IMR-90 (cell line): ENCODE measurements at regions not wholly inside any gene's neighbourhood (a gene's known extent, or its start where the extent isn't known, plus 50 kb on each side); places are given as distances from the start of the nearest gene placed in this dataset.

ENCODE experiments used
- ATAC-seq: fragments of 200-7000 bp; cut with Tn5 transposase; 2 replicates; pipeline ENCODE4 v1.9.1; 2020; ENCODE audit warnings: low read depth, mild to moderate bottlenecking, moderate library complexity
- BruUV-seq: library from RNA; stranded (reverse); fragments of 400-500 nt; replicated peaks from 2 replicates; lab custom pipeline; 2021; lab: Mats Ljungman, UMichigan
- CTCF ChIA-PET: fragments of 300-600 bp; formaldehyde crosslinking; extraction: SDS; loops from one replicate; lab custom pipeline; 2021; ENCODE audit warnings: antibody characterized with exemption; lab: Yijun Ruan, JAX
- POLR2A ChIA-PET: fragments of 300-600 bp; sonication (Branson Sonifier 250); formaldehyde crosslinking; loops from one replicate; lab custom pipeline; 2022; ENCODE audit warnings: antibody characterized with exemption; ENCODE audit not compliant: unreplicated experiment; lab: Charles Lee
- DNase-seq: peaks from one replicate; pipeline ENCODE4 v3.0.0; 2013
- H2AFZ ChIP-seq: replicated peaks from 2 replicates; pipeline ENCODE3; 2013; ENCODE audit warnings: low read length, mild to moderate bottlenecking; ENCODE audit not compliant: poor library complexity
- H2AK5ac ChIP-seq: 2 replicates; pipeline ENCODE4 v1.6.1; 2013; ENCODE audit warnings: low read depth, low read length, inconsistent platforms
- H2AK9ac ChIP-seq: replicated peaks from 2 replicates; pipeline ENCODE3; 2013; ENCODE audit warnings: mild to moderate bottlenecking, low read depth, low read length, moderate library complexity; ENCODE audit not compliant: poor library complexity
- H2BK120ac ChIP-seq: 2 replicates; pipeline ENCODE4 v1.6.1; 2013; ENCODE audit warnings: low read depth, low read length, inconsistent platforms
- H2BK15ac ChIP-seq: 3 replicates; pipeline ENCODE4 v1.6.1; 2013; ENCODE audit warnings: low read depth, low read length, inconsistent platforms
- H2BK20ac ChIP-seq: 2 replicates; pipeline ENCODE4 v1.6.1; 2013; ENCODE audit warnings: low read depth, mild to moderate bottlenecking, inconsistent platforms, low read length, moderate library complexity
- H2BK5ac ChIP-seq: 2 replicates; pipeline ENCODE4 v1.6.1; 2013; ENCODE audit warnings: mild to moderate bottlenecking, low read depth, low read length, inconsistent platforms; ENCODE audit not compliant: poor library complexity, severe bottlenecking
- H3K14ac ChIP-seq: replicated peaks from 2 replicates; pipeline ENCODE4 v1.6.1; 2013; ENCODE audit warnings: low read depth, low read length, inconsistent platforms
- H3K18ac ChIP-seq: 2 replicates; pipeline ENCODE4 v1.6.1; 2013; ENCODE audit warnings: low read depth, low read length, control low read depth
- H3K23ac ChIP-seq: 2 replicates; pipeline ENCODE4 v1.6.1; 2013; ENCODE audit warnings: low read depth, low read length, inconsistent platforms
- H3K27ac ChIP-seq: 2 replicates; pipeline ENCODE4 v1.5.1; 2013; ENCODE audit warnings: mild to moderate bottlenecking, control low read depth, low read length; ENCODE audit not compliant: insufficient read depth
- H3K27me3 ChIP-seq: 2 replicates; pipeline ENCODE4 v1.6.1; 2013; ENCODE audit warnings: low read length; ENCODE audit not compliant: control insufficient read depth, insufficient read depth
- H3K36me3 ChIP-seq: 2 replicates; pipeline ENCODE4 v1.6.1; 2013; ENCODE audit warnings: low read length, mixed read lengths; ENCODE audit not compliant: control insufficient read depth, insufficient read depth
- H3K4ac ChIP-seq: 2 replicates; pipeline ENCODE4 v1.6.1; 2013; ENCODE audit warnings: low read depth, low read length, inconsistent platforms
- H3K4me1 ChIP-seq: 2 replicates; pipeline ENCODE4 v1.6.1; 2013; ENCODE audit warnings: low read length, mixed read lengths; ENCODE audit not compliant: control insufficient read depth, insufficient read depth
- H3K4me2 ChIP-seq: 2 replicates; pipeline ENCODE4 v1.6.1; 2013; ENCODE audit warnings: low read depth, mild to moderate bottlenecking, control low read depth, low read length, moderate library complexity
- H3K4me3 ChIP-seq: 2 replicates; pipeline ENCODE4 v1.5.1; 2013; ENCODE audit warnings: low read depth, mild to moderate bottlenecking, control low read depth, low read length, moderate library complexity; ENCODE audit not compliant: insufficient read depth
- H3K56ac ChIP-seq: 2 replicates; pipeline ENCODE4 v1.6.1; 2013; ENCODE audit warnings: low read length, inconsistent platforms; ENCODE audit not compliant: insufficient read depth; ENCODE audit errors: extremely low read depth
- H3K79me1 ChIP-seq, 2 experiments: 2 replicates each; pipeline ENCODE4 v1.6.1; 2013; ENCODE audit warnings: low read length in 2 of 2, inconsistent platforms in 1 of 2, low read depth in 1 of 2
- H3K9ac ChIP-seq: 2 replicates; pipeline ENCODE4 v1.6.1; 2013; ENCODE audit warnings: low read depth, low read length, control low read depth
- H3K9me1 ChIP-seq: 2 replicates; pipeline ENCODE4 v1.6.1; 2013; ENCODE audit warnings: low read length, inconsistent platforms; ENCODE audit not compliant: insufficient read depth
- H3K9me3 ChIP-seq: 2 replicates; pipeline ENCODE4 v1.6.1; 2013; ENCODE audit warnings: low read length; ENCODE audit not compliant: control insufficient read depth, insufficient read depth
- H4K20me1 ChIP-seq: 2 replicates; pipeline ENCODE4 v1.6.1; 2013; ENCODE audit warnings: low read length, inconsistent platforms; ENCODE audit not compliant: insufficient read depth
- H4K5ac ChIP-seq: 2 replicates; pipeline ENCODE4 v1.6.1; 2013; ENCODE audit warnings: mild to moderate bottlenecking, low read depth, low read length, control low read depth
- H4K8ac ChIP-seq, 2 experiments: 2 replicates each; pipeline ENCODE4 v1.6.1; 2013; ENCODE audit warnings: low read depth in 2 of 2, low read length in 2 of 2, control low read depth in 1 of 2, inconsistent platforms in 1 of 2
- H4K91ac ChIP-seq: 2 replicates; pipeline ENCODE4 v1.6.1; 2013; ENCODE audit warnings: low read depth, low read length, inconsistent platforms; ENCODE audit not compliant: insufficient read depth
- CEBPB ChIP-seq: IDR thresholded peaks from 2 replicates; pipeline ENCODE4 v1.6.1; 2012; ENCODE audit warnings: low read depth, low read length, improper control_type of control experiment
- CHD1 ChIP-seq: IDR thresholded peaks from 2 replicates; pipeline ENCODE4 v1.6.1; 2012; ENCODE audit warnings: low read depth, low read length, improper control_type of control experiment
- MXI1 ChIP-seq: IDR thresholded peaks from 2 replicates; pipeline ENCODE4 v1.6.1; 2012; ENCODE audit warnings: low read depth, mild to moderate bottlenecking, low read length, moderate library complexity, borderline replicate concordance
- POLR2A ChIP-seq: IDR thresholded peaks from 2 replicates; pipeline ENCODE4 v1.6.1; 2012; ENCODE audit warnings: mild to moderate bottlenecking, low read depth, low read length
- USF2 ChIP-seq: fragments of 150-350 bp; IDR thresholded peaks from 2 replicates; pipeline ENCODE4 v1.6.1; 2017; ENCODE audit warnings: mild to moderate bottlenecking, antibody characterized with exemption, low read length, low read depth
- WGBS, 2 experiments: methylation state at CpG; one replicate each; pipeline versions ENCODE4 v1.1.5 to v1.1.7; 2013; ENCODE audit warnings: missing lambda C conversion rate in 2 of 2; ENCODE audit not compliant: insufficient read length in 1 of 2; ENCODE audit errors: extremely low coverage in 2 of 2; 5-methylcytosine and 5-hydroxymethylcytosine counted together
- dilution Hi-C: fragments of 300-500 bp; cut with HindIII; formaldehyde crosslinking; loops from one replicate; pipeline ENCODE4 v1.14.3; 2018; ENCODE audit warnings: low sequenced_read_pairs; ENCODE audit not compliant: unreplicated experiment
- in situ Hi-C: fragments of 300-500 bp; cut with MboI; formaldehyde crosslinking; loops from 3 replicates; pipeline ENCODE4 v1.14.3; 2019; ENCODE audit warnings: low sequenced_read_pairs, inconsistent platforms, mixed read lengths
- intact Hi-C: fragments of 100-400 bp; cut with micrococcal nuclease; formaldehyde crosslinking; loops from 2 replicates; pipeline ENCODE4 v1.10.0; 2022

- no peak for TF ChIP-seq CHD1
Observed at GRCh38 chr22:27331526-27332281, 469.9 kb downstream of the MN1 start (continued).

- Histone ChIP-seq H3K18ac (no peak overlapping the region), H3K27me3 (peaks cover 33% of the 10 kb centered on the region), H2BK5ac (no peak overlapping the region), H4K91ac (no peak overlapping the region), H3K9me1 (no peaks in the 10 kb centered on the region), H3K36me3 (no peaks in the 10 kb centered on the region), H3K4ac (no peak overlapping the region), H4K8ac (no peak overlapping the region), H2BK15ac (no peak overlapping the region), H2AK9ac (no peak overlapping the region), H3K4me3 (no peak overlapping the region), H3K14ac (no peak overlapping the region), H2AFZ (no peak overlapping the region), H2BK120ac (no peak overlapping the region), H3K79me1 (no peaks in the 10 kb centered on the region), H2AK5ac (no peak overlapping the region), H3K23ac (no peak overlapping the region), H2BK20ac (no peak overlapping the region), H3K27ac (no peak overlapping the region), H3K9me3 (peaks cover 3% of the 10 kb centered on the region), H3K4me2 (no peak overlapping the region), H4K5ac (no peak overlapping the region), H4K20me1 (no peaks in the 10 kb centered on the region), H3K4me1 (no peaks in the 10 kb centered on the region), H3K9ac (no peak overlapping the region), H3K56ac (no peak overlapping the region)
- POLR2A ChIA-PET = no interaction called here
- DNase-seq (no peak), ATAC-seq (no peak)
- no CpG with 5 or more reads among the region's 3 CpGs for WGBS, 2 experiments
- intact Hi-C loops (loop anchor here (10.0 kb wide), 1 partner anchor 570 kb away; no protein-coding TSS in a partner anchor), dilution Hi-C loops (no loop called here), in situ Hi-C loops (no loop called here)
- BruUV-seq = no TSS peak
- TF ChIP-seq POLR2A (no peak), USF2 (no peak), MXI1 (no peak), CEBPB (no peak)
- CTCF ChIA-PET = no interaction called here
Observed at GRCh38 chr22:27335102-27335660, 466.4 kb downstream of the MN1 start.
